GM18868 (cell line): ENCODE measurements at regions not wholly inside any gene's neighbourhood (a gene's known extent, or its start where the extent isn't known, plus 50 kb on each side); places are given as distances from the start of the nearest gene placed in this dataset.

Experiments
- ATAC-seq: cut with Tn5 transposase; IDR thresholded peaks from one replicate; pipeline ENCODE4 v1.9.1; 2021; ENCODE audit warnings: mild to moderate bottlenecking, moderate library complexity; ENCODE audit not compliant: unreplicated experiment

DNA sequence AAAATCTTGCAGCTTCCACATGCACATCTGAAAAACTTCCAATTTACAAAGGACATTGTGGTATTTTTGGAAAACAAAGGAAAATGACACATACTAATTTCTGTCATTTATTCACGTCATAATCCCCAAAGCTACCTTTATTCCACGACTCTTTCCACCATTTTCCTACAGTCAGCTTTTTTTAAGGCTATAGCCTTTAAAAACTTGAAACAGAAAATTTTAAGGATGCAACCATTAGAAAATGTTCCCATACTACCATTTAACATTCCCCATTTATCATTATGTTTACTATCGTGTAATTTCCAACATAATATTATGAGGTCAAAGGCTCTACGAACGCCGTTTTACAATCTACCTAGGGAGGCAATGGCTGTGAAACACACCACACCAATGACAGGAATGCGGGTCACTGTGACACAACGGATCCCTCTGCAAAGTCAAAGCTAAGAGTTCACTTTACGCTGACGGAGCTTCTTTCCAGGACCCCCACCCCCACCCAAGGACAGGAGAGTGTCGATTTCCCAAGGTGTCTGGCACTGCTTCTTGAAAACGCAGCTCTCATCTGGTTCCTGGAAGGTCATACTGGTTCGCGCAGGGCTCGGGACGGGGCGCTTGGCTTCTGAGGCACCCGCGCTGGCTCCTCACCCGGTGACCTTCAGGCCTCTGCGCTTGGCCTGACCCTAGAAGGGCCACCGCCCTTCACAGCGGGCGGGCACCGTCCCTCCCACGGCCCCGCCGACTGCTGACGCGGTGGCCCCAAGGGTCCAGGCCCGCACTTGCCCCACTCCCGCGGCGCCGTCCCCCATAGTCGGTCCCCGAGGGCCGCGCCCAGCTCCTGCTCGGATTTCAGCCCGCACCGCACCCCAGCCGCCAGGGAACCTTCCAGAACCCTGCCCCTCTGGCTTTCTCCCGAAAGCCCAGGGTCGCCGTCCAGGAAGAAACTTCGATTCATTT, 50.5 kb upstream of the ATF3 start:
- ATAC-seq: peak; percentile 27

DNA sequence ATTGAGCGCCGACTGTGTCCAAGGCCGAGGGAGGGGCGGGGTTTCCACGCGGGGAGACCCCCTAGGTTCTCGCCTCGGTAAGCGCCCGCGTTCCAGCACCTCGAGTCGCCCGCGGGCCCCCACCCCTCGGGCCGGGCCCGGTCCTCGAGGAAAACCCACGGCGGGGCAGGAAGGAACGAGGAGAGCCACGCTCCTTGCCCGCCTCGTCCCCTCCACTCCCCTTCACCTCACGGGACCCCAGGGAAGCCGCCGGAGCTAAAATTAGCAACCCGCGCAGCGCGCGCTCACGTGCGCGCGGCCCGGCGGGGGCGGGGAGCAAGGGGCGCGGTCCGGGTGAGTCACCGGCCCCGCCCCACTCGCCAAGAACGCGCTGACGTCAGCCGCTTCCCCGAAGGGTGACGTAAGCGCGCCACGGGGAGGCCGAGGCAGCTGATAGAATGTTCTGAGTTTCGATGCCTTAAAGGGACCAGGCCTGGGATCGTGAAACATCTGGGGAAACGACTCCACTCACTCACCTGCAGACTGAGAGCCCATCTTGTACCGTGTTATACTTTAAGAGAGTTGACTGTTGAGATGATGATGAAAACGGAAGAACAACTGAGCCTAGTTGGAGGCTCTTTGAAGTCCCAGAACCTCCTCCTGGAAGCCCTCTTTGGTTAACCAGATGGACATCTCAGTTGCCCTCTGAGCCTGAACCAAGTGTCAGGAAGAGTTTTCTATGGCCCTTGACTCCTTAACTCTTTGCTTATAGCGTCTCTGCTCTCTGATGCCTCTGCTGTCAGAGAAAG, 49.7 kb upstream of the ATF3 start:
- ATAC-seq: peak; percentile 96
